Keratinocyte (primary cell): ENCODE measurements at regions not wholly inside any gene's neighbourhood (a gene's known extent, or its start where the extent isn't known, plus 50 kb on each side); places are given as distances from the start of the nearest gene placed in this dataset.

Source experiments
- DNase-seq: peaks from one replicate; pipeline ENCODE4 v3.0.0-alpha.2; 2011; ENCODE audit warnings: low read depth, missing footprints, low spot score
- FAIRE-seq: peaks from 2 replicates; lab custom pipeline; 2011; peaks lifted over from hg19 to GRCh38; lab: Jason Lieb, UNC
- H2AFZ ChIP-seq: 2 replicates; pipeline ENCODE4 v1.6.0; 2012; ENCODE audit warnings: low read length, control low read depth, inconsistent platforms; ENCODE audit not compliant: control insufficient read depth
- H3K27ac ChIP-seq: 2 replicates; pipeline ENCODE4 v1.5.1; 2011; ENCODE audit warnings: low read length; ENCODE audit not compliant: control insufficient read depth, insufficient read depth
- H3K27me3 ChIP-seq: 3 replicates; pipeline ENCODE4 v1.6.0; 2011; ENCODE audit warnings: low read length; ENCODE audit not compliant: control insufficient read depth, insufficient read depth; ENCODE audit errors: extremely low read depth
- H3K36me3 ChIP-seq, 2 experiments: 2 replicates in 1 of 2; 3 replicates in 1 of 2; pipeline ENCODE4 v1.5.1; 2011; ENCODE audit warnings: low read length in 2 of 2, mild to moderate bottlenecking in 1 of 2; ENCODE audit not compliant: control insufficient read depth in 2 of 2, insufficient read depth in 2 of 2; ENCODE audit errors: extremely low read depth in 1 of 2
- H3K4me1 ChIP-seq: 3 replicates; pipeline ENCODE4 v1.5.1; 2011; ENCODE audit warnings: low read length; ENCODE audit not compliant: control insufficient read depth, insufficient read depth; ENCODE audit errors: extremely low read depth
- H3K4me2 ChIP-seq: 3 replicates; pipeline ENCODE4 v1.6.0; 2011; ENCODE audit warnings: low read depth, low read length; ENCODE audit not compliant: control insufficient read depth, insufficient read depth; ENCODE audit errors: extremely low read depth
- H3K4me3 ChIP-seq, 3 experiments: fragments of 200-600 bp in 1 of 3; sonication (generic) in 1 of 3; 2 replicates in 2 of 3; 3 replicates in 1 of 3; pipeline ENCODE4 v1.5.1; 2011 to 2016; ENCODE audit warnings: low read length in 3 of 3, mild to moderate bottlenecking in 3 of 3, control low read depth in 2 of 3, inconsistent platforms in 1 of 3, low read depth in 1 of 3, mixed read lengths in 1 of 3, mixed run types in 1 of 3, moderate library complexity in 1 of 3; ENCODE audit not compliant: control insufficient read depth in 2 of 3, insufficient read depth in 2 of 3; ENCODE audit errors: extremely low read depth in 1 of 3
- H3K79me2 ChIP-seq: 2 replicates; pipeline ENCODE4 v1.6.0; 2012; ENCODE audit warnings: low read length; ENCODE audit not compliant: control insufficient read depth, insufficient read depth
- H3K9ac ChIP-seq: 3 replicates; pipeline ENCODE4 v1.6.0; 2011; ENCODE audit warnings: low read length; ENCODE audit not compliant: control insufficient read depth, insufficient read depth; ENCODE audit errors: extremely low read depth
- H3K9me1 ChIP-seq: 3 replicates; pipeline ENCODE4 v1.6.0; 2011; ENCODE audit warnings: low read length; ENCODE audit not compliant: control insufficient read depth, insufficient read depth; ENCODE audit errors: extremely low read depth
- H3K9me3 ChIP-seq: 2 replicates; pipeline ENCODE4 v1.5.1; 2012; ENCODE audit warnings: low read depth, low read length; ENCODE audit not compliant: control insufficient read depth
- H4K20me1 ChIP-seq: 3 replicates; pipeline ENCODE4 v1.6.0; 2011; ENCODE audit warnings: low read length; ENCODE audit not compliant: control insufficient read depth, insufficient read depth; ENCODE audit errors: extremely low read depth
- CTCF ChIP-seq, 3 experiments: IDR thresholded peaks in 1 of 3; conservative IDR thresholded peaks in 1 of 3; optimal IDR thresholded peaks in 1 of 3; 2 replicates in 2 of 3; 3 replicates in 1 of 3; pipeline versions ENCODE3 to v1.5.1; 2011; ENCODE audit warnings: low read length in 3 of 3, mild to moderate bottlenecking in 3 of 3, moderate library complexity in 2 of 3, control low read depth in 1 of 3, inconsistent platforms in 1 of 3; ENCODE audit not compliant: insufficient read depth in 2 of 3; ENCODE audit errors: extremely low read depth in 1 of 3
- EZH2 ChIP-seq: IDR thresholded peaks from one replicate; pipeline ENCODE4 v1.6.1; 2012; ENCODE audit warnings: inconsistent platforms, mild to moderate bottlenecking, low read length, moderate library complexity
- dilution Hi-C: fragments of 300-500 bp; cut with MboI; formaldehyde crosslinking; loops from one replicate; pipeline ENCODE4 v1.7.0; 2020; ENCODE audit warnings: low sequenced_read_pairs; ENCODE audit not compliant: extremely low pct_ligation_motif_present

- DNase-seq, result no peak
- no peak overlapping the region for H3K4me3 ChIP-seq
- no peak for FAIRE-seq
- H3K27ac ChIP-seq, result no peak overlapping the region
- dilution Hi-C loops, result no loop called here
- H3K79me2 ChIP-seq, result no peaks in the 10 kb centered on the region
- H3K4me2 ChIP-seq, result no peak overlapping the region
- H3K36me3 ChIP-seq, result no peaks in the 10 kb centered on the region
- TF ChIP-seq EZH2 (no peak), CTCF (optimal IDR thresholded peaks at IDR 0.05 in 1 of 3, IDR thresholded peaks at IDR 0.05 in 1 of 3, conservative IDR thresholded peaks at IDR 0.05 in 1 of 3; ENCODE audit: extremely low read depth in 1 of 3, insufficient read depth in 2 of 3, low read length in 3 of 3) (no peak)
- no peak overlapping the region for H3K9ac ChIP-seq
- H3K9me1 ChIP-seq, result no peaks in the 10 kb centered on the region
- no peaks in the 10 kb centered on the region for H4K20me1 ChIP-seq
- no peaks in the 10 kb centered on the region for H3K4me1 ChIP-seq
- H2AFZ ChIP-seq, result no peak overlapping the region
- H3K27me3 ChIP-seq, result no peaks in the 10 kb centered on the region
- H3K9me3 ChIP-seq, result no peaks in the 10 kb centered on the region
These were observed 805.1 kb downstream of the NR2F1-AS1 start for GRCh38 chr5:92775711-92776615.

DNA sequence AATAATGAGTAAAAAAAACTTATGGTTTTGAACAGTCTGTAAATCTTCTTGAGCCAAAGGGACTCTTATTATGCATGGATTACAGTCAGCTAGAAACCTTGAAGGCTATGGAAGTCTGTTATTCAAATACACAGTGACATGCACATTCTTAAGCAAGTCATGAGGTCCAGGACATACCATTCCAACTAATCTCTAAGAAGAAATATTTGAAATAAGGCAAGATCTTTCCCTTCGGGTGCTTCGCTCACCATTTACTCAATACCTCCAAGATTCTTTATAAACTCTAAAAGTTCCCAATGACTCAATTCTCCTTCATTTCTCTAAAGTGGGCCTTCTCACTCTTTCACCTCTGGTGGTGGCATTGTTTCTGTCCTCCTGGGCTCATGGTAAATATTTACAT, 811.0 kb downstream of the NR2F1-AS1 start:
- no peaks in the 10 kb centered on the region for H3K4me1 ChIP-seq
- H3K4me2 ChIP-seq, result no peak overlapping the region
- no peaks in the 10 kb centered on the region for H3K36me3 ChIP-seq
- H2AFZ ChIP-seq, result no peak overlapping the region
- DNase-seq, result no peak
- no peaks in the 10 kb centered on the region for H3K9me1 ChIP-seq
- TF ChIP-seq CTCF (optimal IDR thresholded peaks at IDR 0.05 in 1 of 3, IDR thresholded peaks at IDR 0.05 in 1 of 3, conservative IDR thresholded peaks at IDR 0.05 in 1 of 3; ENCODE audit: extremely low read depth in 1 of 3, insufficient read depth in 2 of 3, low read length in 3 of 3) (no peak), EZH2 (no peak)
- no peak overlapping the region for H3K9ac ChIP-seq
- H3K27ac ChIP-seq, result no peak overlapping the region
- no peaks in the 10 kb centered on the region for H3K9me3 ChIP-seq
- H3K79me2 ChIP-seq, result no peaks in the 10 kb centered on the region
- H4K20me1 ChIP-seq, result no peaks in the 10 kb centered on the region
- no peak for FAIRE-seq
- dilution Hi-C loops, result no loop called here
- no peak overlapping the region for H3K4me3 ChIP-seq
- H3K27me3 ChIP-seq, result no peaks in the 10 kb centered on the region
